Stimulated activated effector memory CD8-positive, alpha-beta T cell treated with anti-CD3 and anti-CD28 coated beads, Interleukin-12 subunit alpha, Interleukin-12 subunit beta, amount 100 ng/mL, for 72 hours (primary cell): ENCODE measurements at regions not wholly inside any gene's neighbourhood (a gene's known extent, or its start where the extent isn't known, plus 50 kb on each side); places are given as distances from the start of the nearest gene placed in this dataset.
A peak's percentile ranks its signal among the peaks of the same experiment; 100 is the strongest.

Source experiments
- ATAC-seq: fragments of 150-1000 bp; cut with Tn5 transposase; 2 replicates; pipeline ENCODE4 v1.10.0; 2021
- DNase-seq, 2 donors: peaks; one replicate each; pipeline ENCODE4 v3.0.0; 2021 to 2022; ENCODE audit warnings: low spot score in 2 of 2
- H3K27ac Mint-ChIP-seq: one replicate; pipeline ENCODE4 v1.8.0; 2022; ENCODE audit warnings: mild to moderate bottlenecking, mixed read lengths
- H3K36me3 Mint-ChIP-seq: one replicate; pipeline ENCODE4 v1.8.0; 2022; ENCODE audit warnings: mild to moderate bottlenecking, mixed read lengths
- H3K4me1 Mint-ChIP-seq: one replicate; pipeline ENCODE4 v1.8.0; 2022; ENCODE audit warnings: mixed read lengths
- H3K4me3 Mint-ChIP-seq: one replicate; pipeline ENCODE4 v1.8.0; 2022; ENCODE audit warnings: mild to moderate bottlenecking, mixed read lengths
- H3K9me3 Mint-ChIP-seq: one replicate; pipeline ENCODE4 v1.8.0; 2022; ENCODE audit warnings: mixed read lengths

DNA sequence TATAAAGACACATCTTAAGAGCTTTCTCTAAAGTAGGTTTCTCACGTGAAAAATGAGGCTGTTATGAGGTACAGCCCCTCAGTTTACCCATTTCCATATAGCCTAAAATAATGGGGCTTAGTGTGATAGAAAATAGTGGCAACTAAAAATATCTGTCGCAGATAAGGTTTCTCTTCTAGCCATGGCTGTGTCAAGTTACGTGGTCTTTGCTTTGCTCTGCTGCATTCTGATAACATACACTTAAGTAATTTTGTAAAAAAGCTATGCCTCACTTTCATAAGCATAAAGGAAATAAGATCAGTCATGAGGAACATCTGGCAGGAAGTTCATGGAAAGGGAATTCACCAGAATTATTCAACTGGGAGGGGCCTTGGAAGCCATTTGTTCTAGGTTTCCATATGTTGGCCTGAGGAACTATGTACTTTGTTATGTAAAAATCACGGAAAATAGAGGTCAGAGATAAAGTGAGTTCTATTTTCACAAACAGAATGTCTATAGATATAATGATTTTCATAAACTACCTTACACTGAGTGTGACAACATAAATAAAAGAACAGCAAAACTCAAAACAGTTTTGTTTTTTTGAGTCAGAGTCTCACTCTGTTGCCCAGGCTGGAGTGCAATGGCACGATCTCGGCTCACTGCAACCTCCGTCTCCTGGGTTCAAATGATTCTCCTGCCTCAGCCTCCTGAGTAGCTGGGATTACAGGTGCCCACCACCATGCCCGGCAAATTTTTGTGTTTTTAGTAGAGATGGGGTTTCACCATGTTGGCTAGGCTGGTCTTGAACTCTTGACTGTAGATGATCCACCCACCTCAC lies 195.6 kb upstream of the KRR1 start:
- ATAC-seq (no peak), DNase-seq (no peak)
- Mint-ChIP-seq H3K27ac (no peak overlapping the region), H3K9me3 (no peaks in the 10 kb centered on the region), H3K4me1 (peaks cover 4% of the 10 kb centered on the region), H3K36me3 (no peaks in the 10 kb centered on the region), H3K4me3 (no peak overlapping the region)

DNA sequence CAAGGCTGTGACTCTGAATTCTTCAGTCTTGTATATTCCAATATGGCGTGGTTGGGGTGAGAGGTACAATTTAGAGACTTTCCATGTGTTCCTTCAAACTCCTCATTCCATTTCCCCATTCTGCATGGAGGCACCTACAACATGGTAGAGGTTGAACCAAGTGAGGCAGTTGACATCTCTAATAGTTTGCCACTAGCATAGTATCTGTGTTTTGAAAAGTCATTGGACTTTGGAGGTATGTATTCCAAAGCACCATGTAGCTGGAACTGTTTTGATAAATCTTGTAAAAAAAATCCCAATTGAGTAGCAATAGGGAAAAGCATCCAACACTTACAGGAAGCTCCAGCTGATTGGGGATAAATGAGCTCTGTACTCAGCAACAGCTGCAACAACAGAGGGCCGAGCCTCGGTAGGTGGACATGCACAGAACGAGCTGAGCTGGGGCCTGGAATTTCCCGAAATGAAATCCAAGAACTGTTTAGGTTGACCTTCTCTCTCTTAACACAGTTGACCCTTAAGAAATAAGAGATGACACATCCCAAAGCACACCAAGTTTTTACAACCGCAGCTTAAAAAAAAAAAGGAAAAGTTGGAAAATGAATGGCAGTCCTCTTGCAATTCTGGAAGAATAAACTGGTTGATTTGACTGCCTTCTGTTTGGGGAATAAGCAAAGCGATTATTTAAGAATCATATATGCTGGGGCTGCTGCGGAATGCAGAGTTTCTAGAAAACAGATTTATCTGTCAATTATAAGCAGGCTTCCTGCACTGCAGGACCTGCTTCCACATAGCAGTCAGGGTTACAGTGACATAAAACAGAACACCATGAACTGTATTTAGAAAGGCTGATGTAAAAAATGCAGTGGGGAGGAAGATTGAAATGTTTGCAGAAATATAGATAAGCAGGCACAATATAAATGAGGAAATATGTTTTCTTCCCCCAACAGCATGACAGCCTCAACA lies 194.6 kb upstream of the KRR1 start:
- H3K4me3 Mint-ChIP-seq: no peak overlapping the region
- no peak for DNase-seq
- no peak overlapping the region for H3K27ac Mint-ChIP-seq
- ATAC-seq: no peak
- H3K36me3 Mint-ChIP-seq: no peaks in the 10 kb centered on the region
- H3K4me1 Mint-ChIP-seq: peaks cover 6% of the 10 kb centered on the region
- H3K9me3 Mint-ChIP-seq: no peaks in the 10 kb centered on the region

DNA sequence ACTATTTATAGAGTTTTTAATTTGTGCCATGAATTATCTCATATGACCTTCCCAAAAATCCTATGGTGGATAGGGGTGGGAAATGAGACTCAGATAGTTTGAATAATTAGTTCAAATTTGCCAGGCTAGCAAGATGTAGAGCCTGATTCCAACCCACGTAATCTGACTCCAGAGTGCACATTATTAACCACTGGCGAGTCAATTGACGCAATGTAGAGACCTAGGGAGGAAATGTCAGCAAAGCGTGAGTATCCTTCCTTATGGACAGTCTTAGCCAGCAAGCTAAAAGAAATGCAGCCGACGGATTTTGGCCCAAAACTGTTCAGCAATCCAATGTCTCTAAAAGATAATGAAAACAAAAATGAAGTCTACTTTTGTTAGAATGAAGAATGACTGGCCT lies 193.3 kb upstream of the KRR1 start:
- Mint-ChIP-seq H3K9me3 (no peaks in the 10 kb centered on the region), H3K4me1 (peaks cover 6% of the 10 kb centered on the region), H3K4me3 (no peak overlapping the region), H3K36me3 (no peaks in the 10 kb centered on the region), H3K27ac (no peak overlapping the region)
- DNase-seq: no peak
- no peak for ATAC-seq

DNA sequence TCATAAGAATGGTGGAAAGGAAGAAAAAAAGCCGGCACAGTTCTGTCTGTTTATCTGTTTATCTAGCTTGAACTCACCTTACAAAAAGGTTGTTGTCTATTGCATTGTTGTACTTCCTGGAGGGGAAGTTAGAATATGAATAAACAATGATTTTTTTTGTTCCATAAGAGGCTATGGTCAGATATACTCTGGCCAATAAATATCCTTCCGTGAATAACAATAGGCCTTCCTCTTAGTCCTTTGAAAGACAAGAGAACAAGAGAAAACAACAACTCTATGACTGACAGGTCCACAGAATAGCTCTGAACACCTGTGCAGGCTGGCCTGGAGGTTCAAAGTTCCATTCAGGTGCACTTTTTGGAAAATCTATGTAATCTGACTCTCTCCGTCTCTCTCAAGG lies 192.8 kb upstream of the KRR1 start:
- Mint-ChIP-seq H3K9me3 (no peaks in the 10 kb centered on the region), H3K27ac (no peak overlapping the region), H3K36me3 (no peaks in the 10 kb centered on the region), H3K4me1 (peaks cover 6% of the 10 kb centered on the region), H3K4me3 (no peak overlapping the region)
- ATAC-seq: no peak
- no peak for DNase-seq

DNA sequence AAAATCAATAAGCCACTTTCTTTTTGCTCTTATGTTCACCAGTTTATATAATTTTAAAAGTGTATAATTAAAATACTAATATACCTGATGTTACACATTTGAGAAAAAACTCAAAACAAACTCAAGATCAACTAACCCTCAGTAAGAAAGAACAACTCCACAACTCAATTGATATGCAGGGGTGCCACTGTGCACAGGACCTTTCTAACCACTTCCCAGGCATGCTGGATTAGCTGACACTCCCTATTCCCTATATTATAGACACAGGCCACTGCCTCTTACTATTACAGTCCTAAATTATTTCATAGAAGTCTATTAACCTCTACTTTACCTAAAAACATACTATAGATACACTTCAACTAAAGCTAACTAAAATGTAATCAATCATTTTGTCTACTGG lies 191.7 kb upstream of the KRR1 start:
- DNase-seq: no peak
- Mint-ChIP-seq H3K9me3 (no peaks in the 10 kb centered on the region), H3K36me3 (no peaks in the 10 kb centered on the region), H3K4me1 (peaks cover 6% of the 10 kb centered on the region), H3K27ac (no peak overlapping the region), H3K4me3 (peak overlapping the region; percentile 13)
- ATAC-seq: no peak

DNA sequence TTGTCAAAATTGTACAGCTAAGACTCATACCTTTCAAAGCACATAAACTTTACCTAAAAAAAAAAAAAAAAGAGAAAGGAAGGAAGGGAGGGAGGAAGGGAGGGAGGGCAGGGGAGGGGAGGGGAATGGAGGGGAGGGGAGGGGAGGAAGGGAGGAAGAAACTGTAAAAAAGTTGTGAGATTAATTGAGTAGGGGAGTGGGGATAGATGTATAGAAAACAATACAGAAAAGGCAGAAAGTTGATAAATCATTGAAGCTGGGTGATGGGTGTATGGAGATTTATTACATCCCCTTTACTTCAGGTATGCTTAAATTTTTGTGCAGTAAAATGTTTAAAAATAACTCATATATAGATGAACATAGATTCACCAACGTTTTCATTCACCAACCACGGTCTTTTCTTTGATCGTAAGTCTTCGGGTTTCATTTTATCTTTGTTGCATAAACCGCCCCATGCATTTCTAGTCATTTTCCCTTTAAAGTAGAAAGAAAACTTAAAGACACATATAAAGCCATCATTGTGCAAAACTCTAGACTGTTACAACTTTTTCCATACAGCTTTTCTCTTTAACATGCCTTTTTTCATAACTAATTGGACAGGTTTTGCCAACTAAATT lies 191.2 kb upstream of the KRR1 start:
- no peaks in the 10 kb centered on the region for H3K36me3 Mint-ChIP-seq
- peaks cover 6% of the 10 kb centered on the region for H3K4me1 Mint-ChIP-seq
- peak overlapping the region; percentile 13 for H3K4me3 Mint-ChIP-seq
- no peak for ATAC-seq
- DNase-seq: no peak
- H3K9me3 Mint-ChIP-seq: no peaks in the 10 kb centered on the region
- H3K27ac Mint-ChIP-seq: no peak overlapping the region

DNA sequence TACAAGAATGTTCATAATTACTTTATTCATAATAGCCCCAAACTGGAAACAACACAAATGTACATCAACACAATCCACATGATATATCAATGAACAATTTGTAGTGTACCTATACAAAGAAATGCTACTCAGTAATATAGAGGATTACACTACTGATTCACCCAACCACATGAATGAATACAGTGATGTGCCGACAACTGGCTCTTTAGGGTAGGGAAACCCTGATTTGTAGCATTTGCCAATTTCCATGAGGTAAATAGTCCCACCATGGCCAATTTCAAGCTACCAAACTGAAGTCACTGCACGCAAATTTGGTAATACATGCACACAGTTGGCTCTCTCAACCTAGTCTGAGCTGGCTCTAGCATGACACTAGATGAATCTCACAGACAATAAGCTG lies 190.4 kb upstream of the KRR1 start:
- Mint-ChIP-seq H3K9me3 (no peaks in the 10 kb centered on the region), H3K4me1 (peaks cover 6% of the 10 kb centered on the region), H3K4me3 (peak overlapping the region; percentile 13), H3K27ac (no peak overlapping the region), H3K36me3 (no peaks in the 10 kb centered on the region)
- DNase-seq (no peak), ATAC-seq (no peak)

DNA sequence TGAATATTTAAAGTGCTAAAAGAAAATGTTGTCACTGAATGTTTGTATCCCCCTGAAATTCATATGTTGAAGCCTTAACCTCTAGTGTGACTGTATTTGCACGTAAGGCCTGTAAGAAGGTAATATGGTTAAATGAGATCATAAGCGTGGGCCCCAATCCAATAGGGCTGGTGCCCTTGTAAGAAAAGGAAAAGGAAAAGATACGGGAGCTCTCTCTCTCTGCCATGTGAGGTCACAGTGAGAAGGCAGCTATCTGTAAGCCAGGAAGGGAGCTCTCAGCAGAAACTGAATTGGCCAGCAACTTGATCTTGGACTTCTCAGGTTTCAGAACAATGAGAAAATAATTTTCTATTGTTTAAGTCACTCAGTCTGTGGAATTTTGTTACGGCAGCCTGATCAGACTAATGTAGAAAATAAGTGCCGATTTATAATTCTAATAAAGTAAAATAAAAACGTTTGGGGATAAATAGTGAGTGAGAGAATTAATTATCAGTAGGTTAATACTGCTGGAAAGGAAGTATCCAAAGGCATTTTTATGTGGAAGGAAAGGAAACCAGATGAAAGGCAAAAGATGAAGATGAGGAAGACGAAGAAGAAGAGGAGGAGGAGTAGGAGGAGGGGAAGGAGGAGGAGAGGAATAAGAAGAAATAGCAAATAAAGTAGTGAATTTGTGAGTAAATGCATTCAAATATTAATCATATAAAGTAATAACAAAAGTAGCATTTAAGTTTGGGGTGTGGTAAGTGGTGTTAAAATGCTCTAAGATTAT lies 188.5 kb upstream of the KRR1 start:
- Mint-ChIP-seq H3K4me3 (no peak overlapping the region), H3K4me1 (peaks cover 6% of the 10 kb centered on the region), H3K27ac (no peak overlapping the region), H3K36me3 (no peaks in the 10 kb centered on the region), H3K9me3 (no peaks in the 10 kb centered on the region)
- ATAC-seq (no peak), DNase-seq (no peak)

DNA sequence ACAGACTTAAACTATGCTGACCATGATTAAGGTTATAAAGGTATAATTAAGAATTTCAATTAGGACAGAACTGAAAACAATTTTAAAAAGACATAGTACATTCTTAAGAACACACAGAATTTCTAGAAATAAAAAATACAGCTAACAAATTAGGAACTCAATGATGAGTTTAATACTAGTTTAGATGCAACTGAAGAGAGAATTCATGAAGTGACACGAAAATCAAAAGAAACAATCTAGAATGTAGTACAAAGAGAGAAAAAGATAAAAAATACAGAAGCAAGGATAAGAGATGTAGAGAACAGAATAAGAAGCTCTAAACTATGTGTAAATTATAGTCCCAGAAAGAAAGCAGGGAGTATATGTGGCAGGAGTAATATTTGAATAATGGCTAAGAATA lies 187.8 kb upstream of the KRR1 start:
- no peak overlapping the region for H3K27ac Mint-ChIP-seq
- no peaks in the 10 kb centered on the region for H3K9me3 Mint-ChIP-seq
- H3K36me3 Mint-ChIP-seq: no peaks in the 10 kb centered on the region
- H3K4me3 Mint-ChIP-seq: no peak overlapping the region
- no peak for DNase-seq
- peaks cover 6% of the 10 kb centered on the region for H3K4me1 Mint-ChIP-seq
- ATAC-seq: no peak

DNA sequence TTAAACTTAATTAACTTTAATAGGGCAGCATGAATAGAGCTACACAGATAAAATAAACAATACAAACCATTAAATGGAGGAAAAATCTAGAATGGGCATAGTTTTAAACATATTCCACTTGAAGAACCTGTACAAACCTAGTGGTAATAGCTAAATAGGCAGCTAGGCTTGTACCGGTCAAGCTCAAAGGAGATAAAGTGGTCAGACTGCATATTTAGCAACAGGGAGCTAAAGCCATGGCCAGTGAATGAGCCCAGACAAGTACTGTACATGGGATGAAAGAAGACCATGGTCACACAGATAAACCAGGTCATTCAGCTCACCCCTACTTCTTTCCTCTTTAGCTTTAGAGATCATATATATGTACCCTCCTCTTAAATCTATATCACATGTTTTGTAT lies 186.6 kb upstream of the KRR1 start:
- no peaks in the 10 kb centered on the region for H3K36me3 Mint-ChIP-seq
- H3K9me3 Mint-ChIP-seq: no peaks in the 10 kb centered on the region
- DNase-seq (no peak), ATAC-seq (no peak)
- no peak overlapping the region for H3K4me3 Mint-ChIP-seq
- H3K27ac Mint-ChIP-seq: no peak overlapping the region
- peaks cover 6% of the 10 kb centered on the region for H3K4me1 Mint-ChIP-seq

DNA sequence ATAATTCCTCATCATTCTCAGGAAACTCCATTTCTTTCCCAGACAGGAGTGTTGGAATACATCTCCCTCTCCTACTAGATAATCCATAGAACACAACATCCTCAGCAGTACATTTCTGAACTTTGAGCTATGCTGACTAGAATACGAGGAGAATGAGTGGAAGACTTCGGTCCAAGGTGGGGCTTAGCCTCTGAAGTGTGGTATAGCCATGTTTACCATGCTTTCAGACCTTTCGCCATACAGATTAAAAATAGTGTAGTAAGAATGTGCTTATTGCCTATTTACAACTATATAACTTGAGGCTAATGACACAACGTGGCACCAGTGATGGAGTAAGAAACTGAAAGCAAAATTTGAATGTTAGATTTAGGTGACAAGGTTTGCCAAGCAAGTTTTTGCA lies 184.5 kb upstream of the KRR1 start:
- no peak for DNase-seq

DNA sequence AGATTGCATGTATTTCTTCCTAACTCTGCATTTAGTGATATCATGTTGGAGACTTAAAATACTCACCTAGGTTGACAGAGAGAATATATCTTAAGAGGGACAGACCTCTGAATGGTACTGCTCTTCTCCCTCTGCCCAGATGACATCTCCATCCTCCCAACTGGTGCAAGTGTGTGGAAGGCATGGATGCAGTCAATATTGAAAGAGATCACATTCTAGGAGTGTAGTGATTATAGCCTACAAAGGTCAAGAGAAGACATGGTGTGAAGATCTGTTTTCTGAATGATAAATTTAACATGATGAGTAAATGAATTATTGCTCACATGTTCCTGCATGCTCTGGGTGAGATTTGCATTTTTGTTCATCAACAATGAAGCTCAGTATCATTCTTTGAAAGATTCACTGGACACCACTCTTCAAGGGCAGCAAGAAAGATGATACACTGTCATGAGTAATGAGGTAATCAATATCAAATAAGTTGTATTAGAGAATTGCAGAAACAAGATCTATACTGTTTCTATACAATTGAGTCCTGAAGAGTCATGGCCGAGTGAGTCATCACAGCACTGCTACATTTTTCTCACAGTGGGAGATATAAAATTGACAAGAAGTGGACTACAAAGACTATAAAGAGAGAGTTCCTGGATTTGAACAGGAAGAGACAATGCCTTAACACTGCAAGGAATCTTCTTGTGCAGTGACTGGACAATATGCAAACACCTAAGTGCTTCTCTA lies 183.3 kb upstream of the KRR1 start:
- H3K27ac Mint-ChIP-seq: no peak overlapping the region

More for the DNA sequence above, 184.5 kb upstream of the KRR1 start:
- Mint-ChIP-seq H3K36me3 (no peaks in the 10 kb centered on the region), H3K9me3 (no peaks in the 10 kb centered on the region), H3K4me3 (no peak overlapping the region), H3K27ac (no peak overlapping the region), H3K4me1 (no peaks in the 10 kb centered on the region)
- no peak for ATAC-seq

DNA sequence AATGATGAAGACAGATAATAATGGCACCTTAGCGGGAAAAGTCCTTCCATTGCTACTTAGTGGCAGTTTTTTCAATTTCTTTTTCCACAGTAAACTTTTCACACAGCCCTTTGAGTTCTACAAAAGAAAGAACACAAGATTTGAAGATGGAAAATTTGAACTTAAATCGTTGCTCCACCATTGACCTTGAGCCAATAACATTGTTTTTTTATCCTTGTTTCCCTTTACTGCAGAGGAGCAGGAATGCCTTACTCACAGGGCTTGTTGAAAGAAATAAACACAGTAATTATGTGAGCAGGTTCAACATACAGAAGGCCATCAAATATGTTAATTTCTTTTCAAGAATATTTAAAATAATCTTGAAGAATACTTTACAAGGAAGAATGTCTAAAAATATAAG lies 181.5 kb upstream of the KRR1 start:
- Mint-ChIP-seq H3K4me1 (no peaks in the 10 kb centered on the region), H3K9me3 (no peaks in the 10 kb centered on the region), H3K4me3 (no peak overlapping the region), H3K27ac (no peak overlapping the region), H3K36me3 (no peaks in the 10 kb centered on the region)
- ATAC-seq: no peak
- no peak for DNase-seq

More for the DNA sequence above, 183.3 kb upstream of the KRR1 start:
- Mint-ChIP-seq H3K4me1 (no peaks in the 10 kb centered on the region), H3K36me3 (no peaks in the 10 kb centered on the region), H3K4me3 (no peak overlapping the region), H3K9me3 (no peaks in the 10 kb centered on the region)
- DNase-seq: no peak
- ATAC-seq: no peak

DNA sequence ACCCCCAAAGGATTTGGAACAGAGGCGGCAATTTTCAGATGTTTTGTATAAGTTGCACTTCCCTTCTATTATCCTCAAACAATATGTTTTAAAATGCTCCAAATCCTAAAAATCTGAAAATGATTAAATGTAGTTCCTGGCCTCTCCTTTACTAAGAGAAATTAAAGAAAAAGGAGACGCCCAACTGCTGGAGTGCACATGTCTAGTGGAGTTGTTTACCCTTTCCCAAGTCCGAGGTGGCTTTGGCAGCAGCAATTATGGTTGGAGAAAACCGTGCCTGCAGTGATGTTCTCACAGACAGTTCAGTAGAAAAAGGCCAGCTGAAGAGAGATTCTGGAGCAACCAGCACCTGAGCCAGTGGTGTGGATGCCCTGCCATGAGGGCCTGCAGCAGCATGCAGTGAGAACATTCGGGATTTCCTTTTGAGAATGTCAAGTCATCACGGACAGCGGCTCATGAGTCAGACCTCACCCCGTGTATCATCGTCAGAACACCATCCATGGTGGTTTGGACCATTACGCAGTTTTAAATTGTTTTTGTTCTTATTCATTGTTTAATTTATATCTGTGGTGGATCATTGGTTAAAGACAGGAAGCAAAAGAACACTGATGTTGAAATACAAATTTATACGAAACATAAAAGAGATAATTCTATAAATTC lies 179.0 kb upstream of the KRR1 start:
- Mint-ChIP-seq H3K27ac (no peak overlapping the region), H3K4me3 (no peak overlapping the region), H3K9me3 (no peaks in the 10 kb centered on the region), H3K36me3 (no peaks in the 10 kb centered on the region), H3K4me1 (no peaks in the 10 kb centered on the region)
- DNase-seq (no peak), ATAC-seq (peak; percentile 34)
